ENCODE measurements at regions not wholly inside any gene's neighbourhood (a gene's known extent, or its start where the extent isn't known, plus 50 kb on each side); places are given as distances from the start of the nearest gene placed in this dataset.

- ATAC-seq = no peak
- no peak for DNase-seq
- intact Hi-C loops (cut with DNase I, micrococcal nuclease) = no loop called here
These were observed 133.7 kb downstream of the THNSL2 start for GRCh38 chr2:88303865-88304264.

- DNase-seq = no peak
These were observed 126.1 kb downstream of the THNSL2 start for GRCh38 chr2:88296247-88296646.

GRCh38 chr2:88283886-88284592 lies 113.9 kb downstream of the THNSL2 start:
- DNase-seq = no peak
- intact Hi-C loops (cut with DNase I, micrococcal nuclease) = no loop called here
- ATAC-seq = no peak

More at GRCh38 chr2:88296247-88296646, 126.1 kb downstream of the THNSL2 start:
- no peak for ATAC-seq
- intact Hi-C loops (cut with DNase I, micrococcal nuclease) = no loop called here

- intact Hi-C loops (cut with DNase I, micrococcal nuclease) = no loop called here
- DNase-seq (no peak), ATAC-seq (no peak)
These were observed 111.4 kb downstream of the THNSL2 start for GRCh38 chr2:88281302-88282217.

- DNase-seq (no peak), ATAC-seq (no peak)
- intact Hi-C loops (cut with DNase I, micrococcal nuclease) = no loop called here
These were observed 99.7 kb downstream of the THNSL2 start for GRCh38 chr2:88269836-88270235.

GRCh38 chr2:88265352-88266303 lies 95.5 kb downstream of the THNSL2 start:
- DNase-seq (no peak), ATAC-seq (no peak)
- intact Hi-C loops (cut with DNase I, micrococcal nuclease) = no loop called here

- ATAC-seq = no peak
- intact Hi-C loops (cut with DNase I, micrococcal nuclease) = no loop called here
- no peak for DNase-seq
These were observed 93.7 kb downstream of the THNSL2 start for GRCh38 chr2:88263861-88264260.

- intact Hi-C loops (cut with DNase I, micrococcal nuclease) = no loop called here
- no peak for ATAC-seq
These were observed 91.6 kb downstream of the THNSL2 start for GRCh38 chr2:88261725-88262124.

GRCh38 chr2:88258208-88258607 lies 88.1 kb downstream of the THNSL2 start:
- DNase-seq = no peak
- intact Hi-C loops (cut with DNase I, micrococcal nuclease) = no loop called here
- ATAC-seq = no peak

More at GRCh38 chr2:88261725-88262124, 91.6 kb downstream of the THNSL2 start:
- DNase-seq = no peak

GRCh38 chr2:88254437-88255091 lies 84.4 kb downstream of the THNSL2 start:
- ATAC-seq = no peak

GRCh38 chr2:88253997-88254396 lies 83.9 kb downstream of the THNSL2 start:
- no peak for DNase-seq
- no peak for ATAC-seq
- intact Hi-C loops (cut with DNase I, micrococcal nuclease) = no loop called here

More at GRCh38 chr2:88254437-88255091, 84.4 kb downstream of the THNSL2 start:
- no peak for DNase-seq
- intact Hi-C loops (cut with DNase I, micrococcal nuclease) = no loop called here

GRCh38 chr2:88253375-88253774 lies 83.2 kb downstream of the THNSL2 start:
- DNase-seq (no peak), ATAC-seq (peak; percentile 65)
- intact Hi-C loops (cut with DNase I, micrococcal nuclease) = no loop called here

- no peak for DNase-seq
These were observed 82.5 kb downstream of the THNSL2 start for GRCh38 chr2:88252646-88253045.

GRCh38 chr2:88252111-88252510 lies 82.0 kb downstream of the THNSL2 start:
- intact Hi-C loops (cut with DNase I, micrococcal nuclease) = no loop called here
- no peak for DNase-seq

More at GRCh38 chr2:88252646-88253045, 82.5 kb downstream of the THNSL2 start:
- ATAC-seq = no peak
- intact Hi-C loops (cut with DNase I, micrococcal nuclease) = no loop called here

GRCh38 chr2:88250404-88250803 lies 80.3 kb downstream of the THNSL2 start:
- ATAC-seq (peak; percentile 66), DNase-seq (no peak)
- intact Hi-C loops (cut with DNase I, micrococcal nuclease) = no loop called here

More at GRCh38 chr2:88252111-88252510, 82.0 kb downstream of the THNSL2 start:
- no peak for ATAC-seq

- DNase-seq (no peak), ATAC-seq (no peak)
- intact Hi-C loops (cut with DNase I, micrococcal nuclease) = no loop called here
These were observed 78.2 kb downstream of the THNSL2 start for GRCh38 chr2:88248280-88248828.

GRCh38 chr2:88247531-88247930 lies 77.4 kb downstream of the THNSL2 start:
- intact Hi-C loops (cut with DNase I, micrococcal nuclease) = no loop called here
- no peak for DNase-seq
- no peak for ATAC-seq

- intact Hi-C loops (cut with DNase I, micrococcal nuclease) = no loop called here
These were observed 75.0 kb downstream of the THNSL2 start for GRCh38 chr2:88245109-88245508.

More at GRCh38 chr2:88245109-88245508, 75.0 kb downstream of the THNSL2 start:
- no peak for ATAC-seq
- no peak for DNase-seq

All from left colon (tissue), 2 donors.